Neural cell (in vitro differentiated cells): ENCODE measurements at regions not wholly inside any gene's neighbourhood (a gene's known extent, or its start where the extent isn't known, plus 50 kb on each side); places are given as distances from the start of the nearest gene placed in this dataset.

ENCODE experiments used
- CTCF ChIP-seq: fragments of 450-650 bp; IDR thresholded peaks from 2 replicates; pipeline ENCODE4 v1.5.1; 2014; ENCODE audit warnings: antibody characterized with exemption, mild to moderate bottlenecking, moderate library complexity; ENCODE audit not compliant: poor library complexity, severe bottlenecking
- EP300 ChIP-seq: fragments of 450-650 bp; conservative IDR thresholded peaks from 2 replicates; pipeline ENCODE4 v1.6.1; 2014; ENCODE audit warnings: antibody characterized with exemption, mild to moderate bottlenecking, moderate library complexity; ENCODE audit not compliant: poor library complexity, severe bottlenecking
- EZH2 ChIP-seq: fragments of 200-600, 300-800 bp; shearing (Covaris generic), sonication (generic); IDR thresholded peaks from 2 replicates; pipeline ENCODE4 v1.6.1; 2014; ENCODE audit warnings: antibody characterized with exemption, low read length, borderline replicate concordance, mild to moderate bottlenecking; ENCODE audit not compliant: insufficient read depth, poor library complexity, severe bottlenecking
- MXI1 ChIP-seq: fragments of 450-650 bp; conservative IDR thresholded peaks from 2 replicates; pipeline ENCODE4 v1.6.1; 2014; ENCODE audit warnings: antibody characterized with exemption, mild to moderate bottlenecking; ENCODE audit not compliant: poor library complexity, severe bottlenecking
- POLR2AphosphoS5 ChIP-seq: IDR thresholded peaks from 2 replicates; pipeline ENCODE4 v1.6.1; 2012
- REST ChIP-seq: IDR thresholded peaks from 2 replicates; pipeline ENCODE4 v1.6.1; 2012; ENCODE audit warnings: borderline replicate concordance
- TAF1 ChIP-seq: IDR thresholded peaks from 2 replicates; pipeline ENCODE4 v1.6.1; 2012; ENCODE audit warnings: low read depth

- TF ChIP-seq CTCF, result no peak
- TF ChIP-seq POLR2AphosphoS5, result no peak
- TF ChIP-seq EP300, result no peak
- TF ChIP-seq EZH2, result no peak
- no peak for TF ChIP-seq TAF1
- TF ChIP-seq MXI1, result no peak
- no peak for TF ChIP-seq REST
These were observed 94.5 kb upstream of the DLG1 start for GRCh38 chr3:197392961-197393360.
